GM23338 (cell line): ENCODE measurements at regions not wholly inside any gene's neighbourhood (a gene's known extent, or its start where the extent isn't known, plus 50 kb on each side); places are given as distances from the start of the nearest gene placed in this dataset.

Source experiments
- ATAC-seq: fragments of 200-7000 bp; cut with Tn5 transposase; 3 replicates; pipeline ENCODE4 v1.9.1; 2020
- DNase-seq: peaks from one replicate; pipeline ENCODE4 v3.0.0-alpha.2; 2015; ENCODE audit warnings: low spot score
- H2AFZ ChIP-seq: fragments of 200-600 bp; sonication (generic); 2 replicates; pipeline ENCODE4 v1.8.0; 2016; ENCODE audit warnings: antibody characterized with exemption, mild to moderate bottlenecking, moderate library complexity
- H3F3A ChIP-seq: fragments of 200-600 bp; sonication (generic); replicated peaks from 2 replicates; pipeline ENCODE4 v1.8.0; 2017; ENCODE audit warnings: antibody characterized with exemption, mixed run types, low read depth
- H3K27ac ChIP-seq: fragments of 200-600 bp; sonication (generic); 2 replicates; pipeline ENCODE4 v1.6.1; 2016; ENCODE audit warnings: low read depth
- H3K27me3 ChIP-seq: fragments of 200-600 bp; sonication (generic); 2 replicates; pipeline ENCODE4 v1.8.0; 2016; ENCODE audit warnings: mild to moderate bottlenecking, mixed run types, moderate library complexity; ENCODE audit not compliant: insufficient read depth
- H3K36me3 ChIP-seq: fragments of 200-600 bp; sonication (generic); 2 replicates; pipeline ENCODE4 v1.8.0; 2016; ENCODE audit warnings: mild to moderate bottlenecking; ENCODE audit not compliant: insufficient read depth
- H3K4me1 ChIP-seq: fragments of 200-600 bp; sonication (generic); 2 replicates; pipeline ENCODE4 v1.8.0; 2016; ENCODE audit warnings: mild to moderate bottlenecking, moderate library complexity; ENCODE audit not compliant: insufficient read depth
- H3K4me2 ChIP-seq: fragments of 200-600 bp; sonication (generic); 2 replicates; pipeline ENCODE4 v1.7.1; 2017; ENCODE audit warnings: mixed run types
- H3K4me3 ChIP-seq: fragments of 200-600 bp; sonication (generic); 2 replicates; pipeline ENCODE4 v1.6.1; 2016; ENCODE audit warnings: mixed run types
- H3K79me2 ChIP-seq: fragments of 200-600 bp; sonication (generic); replicated peaks from 2 replicates; pipeline ENCODE4 v1.8.0; 2017; ENCODE audit warnings: mild to moderate bottlenecking; ENCODE audit not compliant: insufficient read depth
- H3K9me2 ChIP-seq: fragments of 200-600 bp; sonication (generic); 2 replicates; pipeline ENCODE4 v1.8.0; 2017; ENCODE audit not compliant: insufficient read depth
- H4K20me1 ChIP-seq: fragments of 200-600 bp; sonication (generic); replicated peaks from 2 replicates; pipeline ENCODE4 v1.8.0; 2017; ENCODE audit warnings: mild to moderate bottlenecking; ENCODE audit not compliant: insufficient read depth
- H3K27ac Mint-ChIP-seq: 2 replicates; pipeline ENCODE4 v1.8.0; 2020; ENCODE audit warnings: inconsistent platforms, mild to moderate bottlenecking, moderate library complexity, mixed read lengths
- H3K27me3 Mint-ChIP-seq: 3 replicates; pipeline ENCODE4 v1.8.0; 2022; ENCODE audit warnings: low read depth, mild to moderate bottlenecking, moderate library complexity, mixed read lengths, inconsistent platforms; ENCODE audit not compliant: insufficient read depth, poor library complexity
- H3K36me3 Mint-ChIP-seq: 3 replicates; pipeline ENCODE4 v1.8.0; 2021; ENCODE audit warnings: low read depth, mild to moderate bottlenecking, inconsistent platforms, moderate library complexity, mixed read lengths
- H3K4me1 Mint-ChIP-seq: 3 replicates; pipeline ENCODE4 v1.8.0; 2020; ENCODE audit warnings: mild to moderate bottlenecking, inconsistent platforms, mixed read lengths
- H3K4me3 Mint-ChIP-seq: 3 replicates; pipeline ENCODE4 v1.8.0; 2021; ENCODE audit warnings: moderate library complexity, mild to moderate bottlenecking, inconsistent platforms, mixed read lengths
- H3K9me3 Mint-ChIP-seq: 3 replicates; pipeline ENCODE4 v1.8.0; 2020; ENCODE audit warnings: moderate library complexity, mild to moderate bottlenecking, inconsistent platforms, mixed read lengths
- CREB1 ChIP-seq: fragments of 250-450 bp; sonication (Bioruptor Pico); IDR thresholded peaks from 2 replicates; pipeline ENCODE4 v1.5.0; 2020; ENCODE audit warnings: low read depth, mild to moderate bottlenecking, moderate library complexity
- EZH2phosphoT487 ChIP-seq: fragments of 200-600 bp; sonication (generic); IDR thresholded peaks from one replicate; pipeline ENCODE4 v1.8.1; 2018; ENCODE audit warnings: antibody characterized with exemption; ENCODE audit not compliant: unreplicated experiment
- POLR2AphosphoS5 ChIP-seq: IDR thresholded peaks from 2 replicates; pipeline ENCODE4 v1.6.1; 2016; ENCODE audit warnings: antibody characterized with exemption, low read depth
- STAT1 ChIP-seq: IDR thresholded peaks from one replicate; pipeline ENCODE4 v1.6.1; 2016; ENCODE audit warnings: antibody characterized with exemption; ENCODE audit not compliant: unreplicated experiment
- TF ChIP-seq, protein P1 (sequence below), 2 experiments: fragments of 200-600 bp in 1 of 2; sonication (generic) in 1 of 2; conservative IDR thresholded peaks; 2 replicates each; pipeline versions ENCODE4 v1.5.1 to v1.6.1; 2016 to 2017; ENCODE audit warnings: antibody characterized with exemption in 2 of 2, low read depth in 2 of 2, mild to moderate bottlenecking in 2 of 2, moderate library complexity in 1 of 2
- TF ChIP-seq, protein P2 (sequence below): IDR thresholded peaks from 2 replicates; pipeline ENCODE4 v1.6.1; 2016; ENCODE audit warnings: antibody characterized with exemption
- TF ChIP-seq, protein P3 (sequence below): IDR thresholded peaks from one replicate; pipeline ENCODE4 v1.6.1; 2018; ENCODE audit warnings: antibody characterized with exemption; ENCODE audit not compliant: unreplicated experiment
- TF ChIP-seq, protein P4 (sequence below): fragments of 250-450 bp; sonication (Bioruptor Pico); IDR thresholded peaks from 2 replicates; pipeline ENCODE4 v1.5.0; 2020; ENCODE audit warnings: mild to moderate bottlenecking, moderate library complexity

DNA sequence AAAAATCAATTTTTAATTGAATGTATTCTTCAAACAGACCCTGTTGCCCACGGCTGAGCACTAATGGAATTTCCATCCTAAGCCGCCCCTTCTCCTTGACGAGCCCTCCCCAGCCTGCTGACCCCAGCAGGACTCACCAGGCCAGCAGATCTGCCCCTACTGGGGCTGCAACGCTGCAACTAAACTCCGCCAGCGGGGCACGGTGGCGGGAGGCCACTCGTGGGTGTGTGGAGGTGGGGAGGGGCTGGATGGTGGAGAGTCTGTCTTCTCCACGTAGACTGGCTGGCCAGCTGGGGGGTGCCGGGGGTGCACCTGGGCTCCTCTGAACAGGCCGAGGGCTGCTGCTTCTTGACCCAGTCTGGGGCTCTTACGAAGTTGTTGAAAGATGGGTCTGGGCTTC, 67.8 kb downstream of the ENGASE start (continued):
- TF ChIP-seq, protein P1, sequence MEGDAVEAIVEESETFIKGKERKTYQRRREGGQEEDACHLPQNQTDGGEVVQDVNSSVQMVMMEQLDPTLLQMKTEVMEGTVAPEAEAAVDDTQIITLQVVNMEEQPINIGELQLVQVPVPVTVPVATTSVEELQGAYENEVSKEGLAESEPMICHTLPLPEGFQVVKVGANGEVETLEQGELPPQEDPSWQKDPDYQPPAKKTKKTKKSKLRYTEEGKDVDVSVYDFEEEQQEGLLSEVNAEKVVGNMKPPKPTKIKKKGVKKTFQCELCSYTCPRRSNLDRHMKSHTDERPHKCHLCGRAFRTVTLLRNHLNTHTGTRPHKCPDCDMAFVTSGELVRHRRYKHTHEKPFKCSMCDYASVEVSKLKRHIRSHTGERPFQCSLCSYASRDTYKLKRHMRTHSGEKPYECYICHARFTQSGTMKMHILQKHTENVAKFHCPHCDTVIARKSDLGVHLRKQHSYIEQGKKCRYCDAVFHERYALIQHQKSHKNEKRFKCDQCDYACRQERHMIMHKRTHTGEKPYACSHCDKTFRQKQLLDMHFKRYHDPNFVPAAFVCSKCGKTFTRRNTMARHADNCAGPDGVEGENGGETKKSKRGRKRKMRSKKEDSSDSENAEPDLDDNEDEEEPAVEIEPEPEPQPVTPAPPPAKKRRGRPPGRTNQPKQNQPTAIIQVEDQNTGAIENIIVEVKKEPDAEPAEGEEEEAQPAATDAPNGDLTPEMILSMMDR (conservative IDR thresholded peaks at IDR 0.05; ENCODE audit: low read depth in 2 of 2), result no peak
- TF ChIP-seq EZH2phosphoT487 (no peak), CREB1 (CRISPR knock-in tag) (no peak), POLR2AphosphoS5 (no peak)
- TF ChIP-seq, protein P2, sequence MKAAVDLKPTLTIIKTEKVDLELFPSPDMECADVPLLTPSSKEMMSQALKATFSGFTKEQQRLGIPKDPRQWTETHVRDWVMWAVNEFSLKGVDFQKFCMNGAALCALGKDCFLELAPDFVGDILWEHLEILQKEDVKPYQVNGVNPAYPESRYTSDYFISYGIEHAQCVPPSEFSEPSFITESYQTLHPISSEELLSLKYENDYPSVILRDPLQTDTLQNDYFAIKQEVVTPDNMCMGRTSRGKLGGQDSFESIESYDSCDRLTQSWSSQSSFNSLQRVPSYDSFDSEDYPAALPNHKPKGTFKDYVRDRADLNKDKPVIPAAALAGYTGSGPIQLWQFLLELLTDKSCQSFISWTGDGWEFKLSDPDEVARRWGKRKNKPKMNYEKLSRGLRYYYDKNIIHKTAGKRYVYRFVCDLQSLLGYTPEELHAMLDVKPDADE, result no peak
- TF ChIP-seq, protein P3, sequence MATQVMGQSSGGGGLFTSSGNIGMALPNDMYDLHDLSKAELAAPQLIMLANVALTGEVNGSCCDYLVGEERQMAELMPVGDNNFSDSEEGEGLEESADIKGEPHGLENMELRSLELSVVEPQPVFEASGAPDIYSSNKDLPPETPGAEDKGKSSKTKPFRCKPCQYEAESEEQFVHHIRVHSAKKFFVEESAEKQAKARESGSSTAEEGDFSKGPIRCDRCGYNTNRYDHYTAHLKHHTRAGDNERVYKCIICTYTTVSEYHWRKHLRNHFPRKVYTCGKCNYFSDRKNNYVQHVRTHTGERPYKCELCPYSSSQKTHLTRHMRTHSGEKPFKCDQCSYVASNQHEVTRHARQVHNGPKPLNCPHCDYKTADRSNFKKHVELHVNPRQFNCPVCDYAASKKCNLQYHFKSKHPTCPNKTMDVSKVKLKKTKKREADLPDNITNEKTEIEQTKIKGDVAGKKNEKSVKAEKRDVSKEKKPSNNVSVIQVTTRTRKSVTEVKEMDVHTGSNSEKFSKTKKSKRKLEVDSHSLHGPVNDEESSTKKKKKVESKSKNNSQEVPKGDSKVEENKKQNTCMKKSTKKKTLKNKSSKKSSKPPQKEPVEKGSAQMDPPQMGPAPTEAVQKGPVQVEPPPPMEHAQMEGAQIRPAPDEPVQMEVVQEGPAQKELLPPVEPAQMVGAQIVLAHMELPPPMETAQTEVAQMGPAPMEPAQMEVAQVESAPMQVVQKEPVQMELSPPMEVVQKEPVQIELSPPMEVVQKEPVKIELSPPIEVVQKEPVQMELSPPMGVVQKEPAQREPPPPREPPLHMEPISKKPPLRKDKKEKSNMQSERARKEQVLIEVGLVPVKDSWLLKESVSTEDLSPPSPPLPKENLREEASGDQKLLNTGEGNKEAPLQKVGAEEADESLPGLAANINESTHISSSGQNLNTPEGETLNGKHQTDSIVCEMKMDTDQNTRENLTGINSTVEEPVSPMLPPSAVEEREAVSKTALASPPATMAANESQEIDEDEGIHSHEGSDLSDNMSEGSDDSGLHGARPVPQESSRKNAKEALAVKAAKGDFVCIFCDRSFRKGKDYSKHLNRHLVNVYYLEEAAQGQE, result no peak

DNA sequence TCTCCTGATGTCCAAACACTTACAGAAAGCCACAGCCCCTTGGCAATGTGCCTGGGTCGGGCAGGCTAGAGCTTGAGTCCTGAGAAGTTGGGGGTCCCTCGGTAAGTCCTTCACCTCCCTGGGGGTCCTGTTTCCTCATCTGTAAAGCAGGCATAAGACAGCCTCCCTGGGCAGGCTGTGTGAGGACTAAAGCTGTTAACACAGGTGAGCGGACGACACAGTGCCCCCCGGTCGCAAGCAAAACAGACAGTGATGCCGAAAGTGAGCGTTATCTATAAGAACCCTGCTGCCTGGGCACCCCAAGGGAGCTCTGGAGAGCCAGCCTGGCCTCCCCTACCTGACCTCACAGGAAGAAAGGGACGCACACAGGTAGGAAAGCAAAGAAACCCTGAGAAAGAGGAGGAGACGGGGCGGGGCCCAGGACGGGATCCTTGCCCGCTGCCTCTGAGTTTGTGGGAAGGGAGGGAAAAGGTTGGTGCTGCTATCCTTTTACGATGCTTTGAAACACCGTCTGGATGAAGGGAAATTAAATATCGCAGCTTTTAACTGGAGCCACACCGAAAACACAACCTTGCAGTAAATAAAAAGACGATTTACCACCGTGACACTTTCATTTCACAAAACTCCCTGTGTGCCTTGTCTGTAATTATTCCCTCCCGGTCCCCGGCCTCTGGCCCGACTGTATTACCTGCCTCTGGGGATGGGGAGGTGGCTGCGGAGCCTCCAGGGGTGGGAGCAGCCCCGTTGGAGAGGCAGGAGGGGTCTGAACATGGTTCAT, 67.1 kb downstream of the ENGASE start:
- Histone ChIP-seq H3K4me2 (no peak overlapping the region), H2AFZ (no peak overlapping the region), H4K20me1 (peaks cover 3% of the 10 kb centered on the region; the same call in 1 of the 2 replicates), H3K36me3 (no peaks in the 10 kb centered on the region), H3F3A (no peaks in the 10 kb centered on the region), H3K27me3 (no peaks in the 10 kb centered on the region), H3K9me2 (no peaks in the 10 kb centered on the region), H3K4me3 (no peak overlapping the region), H3K4me1 (no peaks in the 10 kb centered on the region), H3K27ac (no peak overlapping the region), H3K79me2 (no peaks in the 10 kb centered on the region)
- peaks cover 15% of the 10 kb centered on the region for H3K4me1 Mint-ChIP-seq
- ATAC-seq (peak; percentile 52), DNase-seq (no peak)
- no peaks in the 10 kb centered on the region; the same call in 2 of the 3 replicates for H3K36me3 Mint-ChIP-seq
- no peaks in the 10 kb centered on the region; the same call in 2 of the 3 replicates for H3K9me3 Mint-ChIP-seq
- peaks cover 19% of the 10 kb centered on the region for H3K27me3 Mint-ChIP-seq
- no peak overlapping the region for H3K4me3 Mint-ChIP-seq
- H3K27ac Mint-ChIP-seq, result no peak overlapping the region
- TF ChIP-seq STAT1, result no peak
- TF ChIP-seq, protein P4, sequence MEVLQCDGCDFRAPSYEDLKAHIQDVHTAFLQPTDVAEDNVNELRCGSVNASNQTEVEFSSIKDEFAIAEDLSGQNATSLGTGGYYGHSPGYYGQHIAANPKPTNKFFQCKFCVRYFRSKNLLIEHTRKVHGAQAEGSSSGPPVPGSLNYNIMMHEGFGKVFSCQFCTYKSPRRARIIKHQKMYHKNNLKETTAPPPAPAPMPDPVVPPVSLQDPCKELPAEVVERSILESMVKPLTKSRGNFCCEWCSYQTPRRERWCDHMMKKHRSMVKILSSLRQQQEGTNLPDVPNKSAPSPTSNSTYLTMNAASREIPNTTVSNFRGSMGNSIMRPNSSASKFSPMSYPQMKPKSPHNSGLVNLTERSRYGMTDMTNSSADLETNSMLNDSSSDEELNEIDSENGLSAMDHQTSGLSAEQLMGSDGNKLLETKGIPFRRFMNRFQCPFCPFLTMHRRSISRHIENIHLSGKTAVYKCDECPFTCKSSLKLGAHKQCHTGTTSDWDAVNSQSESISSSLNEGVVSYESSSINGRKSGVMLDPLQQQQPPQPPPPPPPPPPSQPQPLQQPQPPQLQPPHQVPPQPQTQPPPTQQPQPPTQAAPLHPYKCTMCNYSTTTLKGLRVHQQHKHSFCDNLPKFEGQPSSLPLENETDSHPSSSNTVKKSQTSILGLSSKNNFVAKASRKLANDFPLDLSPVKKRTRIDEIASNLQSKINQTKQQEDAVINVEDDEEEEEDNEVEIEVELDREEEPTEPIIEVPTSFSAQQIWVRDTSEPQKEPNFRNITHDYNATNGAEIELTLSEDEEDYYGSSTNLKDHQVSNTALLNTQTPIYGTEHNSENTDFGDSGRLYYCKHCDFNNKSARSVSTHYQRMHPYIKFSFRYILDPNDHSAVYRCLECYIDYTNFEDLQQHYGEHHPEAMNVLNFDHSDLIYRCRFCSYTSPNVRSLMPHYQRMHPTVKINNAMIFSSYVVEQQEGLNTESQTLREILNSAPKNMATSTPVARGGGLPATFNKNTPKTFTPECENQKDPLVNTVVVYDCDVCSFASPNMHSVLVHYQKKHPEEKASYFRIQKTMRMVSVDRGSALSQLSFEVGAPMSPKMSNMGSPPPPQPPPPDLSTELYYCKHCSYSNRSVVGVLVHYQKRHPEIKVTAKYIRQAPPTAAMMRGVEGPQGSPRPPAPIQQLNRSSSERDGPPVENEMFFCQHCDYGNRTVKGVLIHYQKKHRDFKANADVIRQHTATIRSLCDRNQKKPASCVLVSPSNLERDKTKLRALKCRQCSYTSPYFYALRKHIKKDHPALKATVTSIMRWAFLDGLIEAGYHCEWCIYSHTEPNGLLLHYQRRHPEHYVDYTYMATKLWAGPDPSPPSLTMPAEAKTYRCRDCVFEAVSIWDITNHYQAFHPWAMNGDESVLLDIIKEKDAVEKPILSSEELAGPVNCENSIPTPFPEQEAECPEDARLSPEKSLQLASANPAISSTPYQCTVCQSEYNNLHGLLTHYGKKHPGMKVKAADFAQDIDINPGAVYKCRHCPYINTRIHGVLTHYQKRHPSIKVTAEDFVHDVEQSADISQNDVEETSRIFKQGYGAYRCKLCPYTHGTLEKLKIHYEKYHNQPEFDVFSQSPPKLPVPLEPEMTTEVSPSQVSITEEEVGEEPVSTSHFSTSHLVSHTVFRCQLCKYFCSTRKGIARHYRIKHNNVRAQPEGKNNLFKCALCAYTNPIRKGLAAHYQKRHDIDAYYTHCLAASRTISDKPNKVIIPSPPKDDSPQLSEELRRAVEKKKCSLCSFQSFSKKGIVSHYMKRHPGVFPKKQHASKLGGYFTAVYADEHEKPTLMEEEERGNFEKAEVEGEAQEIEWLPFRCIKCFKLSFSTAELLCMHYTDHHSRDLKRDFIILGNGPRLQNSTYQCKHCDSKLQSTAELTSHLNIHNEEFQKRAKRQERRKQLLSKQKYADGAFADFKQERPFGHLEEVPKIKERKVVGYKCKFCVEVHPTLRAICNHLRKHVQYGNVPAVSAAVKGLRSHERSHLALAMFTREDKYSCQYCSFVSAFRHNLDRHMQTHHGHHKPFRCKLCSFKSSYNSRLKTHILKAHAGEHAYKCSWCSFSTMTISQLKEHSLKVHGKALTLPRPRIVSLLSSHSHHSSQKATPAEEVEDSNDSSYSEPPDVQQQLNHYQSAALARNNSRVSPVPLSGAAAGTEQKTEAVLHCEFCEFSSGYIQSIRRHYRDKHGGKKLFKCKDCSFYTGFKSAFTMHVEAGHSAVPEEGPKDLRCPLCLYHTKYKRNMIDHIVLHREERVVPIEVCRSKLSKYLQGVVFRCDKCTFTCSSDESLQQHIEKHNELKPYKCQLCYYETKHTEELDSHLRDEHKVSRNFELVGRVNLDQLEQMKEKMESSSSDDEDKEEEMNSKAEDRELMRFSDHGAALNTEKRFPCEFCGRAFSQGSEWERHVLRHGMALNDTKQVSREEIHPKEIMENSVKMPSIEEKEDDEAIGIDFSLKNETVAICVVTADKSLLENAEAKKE, result no peak
